Breast epithelium (tissue), 3 donors: ENCODE measurements at regions not wholly inside any gene's neighbourhood (a gene's known extent, or its start where the extent isn't known, plus 50 kb on each side); places are given as distances from the start of the nearest gene placed in this dataset.

ENCODE experiments used
- CTCF ChIP-seq, 3 donors: fragments of 450-650 bp; IDR thresholded peaks; one replicate each; pipeline ENCODE4 v1.5.1; 2016 to 2017; ENCODE audit warnings: antibody characterized with exemption in 3 of 3, mild to moderate bottlenecking in 3 of 3, moderate library complexity in 3 of 3
- POLR2A ChIP-seq: fragments of 450-650 bp; IDR thresholded peaks from one replicate; pipeline ENCODE4 v1.6.1; 2016; ENCODE audit warnings: antibody characterized with exemption, mild to moderate bottlenecking, moderate library complexity

- TF ChIP-seq CTCF (IDR thresholded peaks at IDR 0.05): no peak
- TF ChIP-seq POLR2A: no peak
Observed at GRCh38 chr13:55571237-55571867, 1569.4 kb upstream of the PRR20A start.
